Hindlimb muscle (tissue), 1 donor: ENCODE measurements at regions not wholly inside any gene's neighbourhood (a gene's known extent, or its start where the extent isn't known, plus 50 kb on each side); places are given as distances from the start of the nearest gene placed in this dataset.
A peak's percentile ranks its signal among the peaks of the same experiment; 100 is the strongest.

Source experiments
- DNase-seq: peaks from one replicate; pipeline ENCODE4 v3.0.0-alpha.2; 2013

- no peak for DNase-seq
These were observed 208.0 kb upstream of the PPP2R2D start for GRCh38 chr10:131692686-131693334.

- no peak for DNase-seq
These were observed 207.0 kb upstream of the PPP2R2D start for GRCh38 chr10:131693766-131694165.

GRCh38 chr10:131694168-131694780 is 206.5 kb upstream of the PPP2R2D start:
- no peak for DNase-seq

GRCh38 chr10:131694781-131695495 is 205.9 kb upstream of the PPP2R2D start:
- no peak for DNase-seq

- no peak for DNase-seq
These were observed 205.2 kb upstream of the PPP2R2D start for GRCh38 chr10:131695496-131696165.

- no peak for DNase-seq
These were observed 203.2 kb upstream of the PPP2R2D start for GRCh38 chr10:131697476-131698128.

- DNase-seq, result no peak
These were observed 202.6 kb upstream of the PPP2R2D start for GRCh38 chr10:131698232-131698631.

- no peak for DNase-seq
These were observed 201.8 kb upstream of the PPP2R2D start for GRCh38 chr10:131698986-131699385.

GRCh38 chr10:131700032-131700431 is 200.8 kb upstream of the PPP2R2D start:
- DNase-seq, result no peak

- DNase-seq, result no peak
These were observed 200.3 kb upstream of the PPP2R2D start for GRCh38 chr10:131700506-131700905.

GRCh38 chr10:131701131-131701947 is 199.5 kb upstream of the PPP2R2D start:
- DNase-seq, result no peak

- no peak for DNase-seq
These were observed 198.1 kb upstream of the PPP2R2D start for GRCh38 chr10:131702531-131703356.

- DNase-seq, result no peak
These were observed 197.3 kb upstream of the PPP2R2D start for GRCh38 chr10:131703541-131703940.

GRCh38 chr10:131703941-131704340 is 196.9 kb upstream of the PPP2R2D start:
- DNase-seq, result no peak

GRCh38 chr10:131706476-131706875 is 194.3 kb upstream of the PPP2R2D start:
- no peak for DNase-seq

GRCh38 chr10:131706952-131707351 is 193.9 kb upstream of the PPP2R2D start:
- DNase-seq, result no peak

- peak; percentile 42 for DNase-seq
These were observed 192.5 kb upstream of the PPP2R2D start for GRCh38 chr10:131708225-131708880.

- DNase-seq, result no peak
These were observed 190.5 kb upstream of the PPP2R2D start for GRCh38 chr10:131710142-131710861.

- DNase-seq, result no peak
These were observed 178.7 kb upstream of the PPP2R2D start for GRCh38 chr10:131722121-131722520.
